ENCODE measurements at regions not wholly inside any gene's neighbourhood (a gene's known extent, or its start where the extent isn't known, plus 50 kb on each side); places are given as distances from the start of the nearest gene placed in this dataset.
A peak's percentile ranks its signal among the peaks of the same experiment; 100 is the strongest.

DNA sequence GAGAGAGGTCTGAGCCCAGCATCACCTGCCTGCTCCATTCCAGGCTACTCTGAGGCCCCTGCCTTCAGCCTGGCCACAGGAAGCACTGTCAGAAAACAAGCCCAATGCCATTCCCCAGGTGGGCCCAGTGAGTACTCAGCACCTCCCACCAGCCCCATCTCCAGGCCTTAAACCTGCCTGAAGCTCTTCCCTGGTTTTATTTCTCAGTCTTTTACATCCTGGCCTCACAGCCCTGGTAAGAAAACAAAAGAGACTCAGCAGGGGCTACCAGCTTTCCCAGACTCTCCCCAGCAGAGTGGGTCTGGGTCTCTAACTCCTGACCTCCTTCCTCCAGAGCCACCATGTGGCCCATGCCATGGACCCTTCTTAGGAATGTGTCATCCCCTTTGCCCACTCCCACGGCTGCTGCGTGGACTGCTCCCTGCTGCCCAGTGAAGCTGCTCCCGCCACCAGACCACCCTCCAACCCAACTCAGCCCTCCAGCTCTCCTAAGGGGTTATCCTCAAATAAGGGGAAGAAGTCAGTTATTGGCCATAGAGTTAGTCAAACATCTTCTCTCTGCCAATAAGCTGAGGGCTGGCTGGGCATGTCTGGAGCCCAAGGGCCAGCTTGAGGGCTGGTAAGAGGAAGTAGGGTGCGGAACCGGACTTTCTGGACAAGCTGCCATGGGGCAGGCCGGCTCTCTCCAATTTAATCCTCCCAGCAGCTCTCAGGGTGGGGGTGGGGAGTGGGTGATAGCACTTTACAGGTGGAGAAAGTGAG lies 116.7 kb upstream of the LINGO1 start:
- Histone ChIP-seq H3K27ac (ENCODE audit: extremely low read depth, low read depth, low read length) (no peak overlapping the region), H3K4me1 (ENCODE audit: control insufficient read depth, insufficient read depth, low read length) (no peaks in the 10 kb centered on the region), H3K36me3 (ENCODE audit: control insufficient read depth in 2 of 2, insufficient read depth in 1 of 2, low read length in 2 of 2) (no peaks in the 10 kb centered on the region), H3K9me3 (ENCODE audit: control insufficient read depth, insufficient read depth, low read depth, low read length) (no peaks in the 10 kb centered on the region), H3K4me3 (ENCODE audit: low read depth, low read length) (no peak overlapping the region)
- POLR2A ChIA-PET, result interaction anchor here (0.7 kb wide), 1 partner anchor 97 kb away, joined by 5 read pairs; no protein-coding TSS in a partner anchor
- peak; percentile 76 for TF ChIP-seq ZIC2 (tag by site-specific recombination; IDR thresholded peaks at IDR 0.05)
- TF ChIP-seq, protein P1, sequence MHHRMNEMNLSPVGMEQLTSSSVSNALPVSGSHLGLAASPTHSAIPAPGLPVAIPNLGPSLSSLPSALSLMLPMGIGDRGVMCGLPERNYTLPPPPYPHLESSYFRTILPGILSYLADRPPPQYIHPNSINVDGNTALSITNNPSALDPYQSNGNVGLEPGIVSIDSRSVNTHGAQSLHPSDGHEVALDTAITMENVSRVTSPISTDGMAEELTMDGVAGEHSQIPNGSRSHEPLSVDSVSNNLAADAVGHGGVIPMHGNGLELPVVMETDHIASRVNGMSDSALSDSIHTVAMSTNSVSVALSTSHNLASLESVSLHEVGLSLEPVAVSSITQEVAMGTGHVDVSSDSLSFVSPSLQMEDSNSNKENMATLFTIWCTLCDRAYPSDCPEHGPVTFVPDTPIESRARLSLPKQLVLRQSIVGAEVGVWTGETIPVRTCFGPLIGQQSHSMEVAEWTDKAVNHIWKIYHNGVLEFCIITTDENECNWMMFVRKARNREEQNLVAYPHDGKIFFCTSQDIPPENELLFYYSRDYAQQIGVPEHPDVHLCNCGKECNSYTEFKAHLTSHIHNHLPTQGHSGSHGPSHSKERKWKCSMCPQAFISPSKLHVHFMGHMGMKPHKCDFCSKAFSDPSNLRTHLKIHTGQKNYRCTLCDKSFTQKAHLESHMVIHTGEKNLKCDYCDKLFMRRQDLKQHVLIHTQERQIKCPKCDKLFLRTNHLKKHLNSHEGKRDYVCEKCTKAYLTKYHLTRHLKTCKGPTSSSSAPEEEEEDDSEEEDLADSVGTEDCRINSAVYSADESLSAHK (tag by site-specific recombination; IDR thresholded peaks at IDR 0.05), result no peak
- CTCF ChIA-PET, result no interaction called here

DNA sequence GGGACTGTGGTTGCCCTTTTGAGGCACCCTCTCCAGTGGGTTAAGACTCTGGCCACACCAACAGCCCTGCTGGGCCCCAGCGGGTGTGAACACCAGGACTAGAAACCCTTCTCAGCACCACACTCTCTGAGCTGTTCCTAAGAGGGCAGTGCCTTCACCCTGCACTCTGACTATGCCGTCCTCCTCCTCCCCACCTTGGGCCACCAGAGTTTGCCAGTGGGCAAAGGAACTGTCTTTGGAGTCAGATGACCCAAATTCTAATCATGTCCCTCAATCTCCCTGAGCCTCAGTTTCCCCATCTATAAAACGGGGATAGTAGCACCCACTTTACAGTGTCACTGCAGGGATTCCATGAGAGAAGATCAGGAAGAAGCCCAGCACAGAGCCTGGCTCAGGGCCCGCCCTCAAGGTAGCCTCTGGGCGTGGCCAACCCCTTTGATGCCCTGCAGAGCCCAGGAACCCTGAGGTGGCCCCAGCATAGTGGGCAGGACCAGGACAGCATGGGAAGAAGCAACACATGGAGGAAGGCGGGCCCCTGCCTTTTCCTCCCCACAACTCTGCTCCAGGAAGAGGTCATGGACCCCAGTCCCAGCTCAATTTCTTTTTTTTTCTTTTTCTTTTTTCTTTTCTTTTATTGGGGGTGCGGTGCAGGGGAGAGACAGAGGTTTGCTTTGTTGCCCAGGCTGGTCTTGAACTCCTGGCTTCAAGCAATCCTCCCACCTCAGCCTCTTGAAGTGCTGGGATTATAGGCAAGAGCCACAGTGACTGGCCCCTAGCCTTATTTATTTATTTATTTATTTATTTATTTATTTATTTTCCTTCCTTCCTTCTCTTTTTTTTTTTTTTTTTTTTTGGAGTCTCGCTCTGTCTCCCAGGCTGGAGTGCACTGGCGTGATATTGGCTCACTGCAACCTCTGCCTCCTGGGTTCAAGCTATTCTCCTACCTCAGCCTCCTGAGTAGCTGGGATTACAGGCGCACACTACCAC lies 115.7 kb upstream of the LINGO1 start:
- CTCF ChIA-PET, result no interaction called here
- no peaks in the 10 kb centered on the region for H3K36me3 ChIP-seq (ENCODE audit: control insufficient read depth in 2 of 2, insufficient read depth in 1 of 2, low read length in 2 of 2)
- no peaks in the 10 kb centered on the region for H3K4me1 ChIP-seq (ENCODE audit: control insufficient read depth, insufficient read depth, low read length)
- POLR2A ChIA-PET, result no interaction called here
- H3K9me3 ChIP-seq (ENCODE audit: control insufficient read depth, insufficient read depth, low read depth, low read length), result no peaks in the 10 kb centered on the region
- no peak overlapping the region for H3K27ac ChIP-seq (ENCODE audit: extremely low read depth, low read depth, low read length)
- no peak overlapping the region for H3K4me3 ChIP-seq (ENCODE audit: low read depth, low read length)
- TF ChIP-seq ZNF623 (tag by site-specific recombination; IDR thresholded peaks at IDR 0.05) (peak; percentile 58; the same call in 1 of the 2 replicates), ZNF19 (tag by site-specific recombination; IDR thresholded peaks at IDR 0.05; ENCODE audit: low read depth) (no peak), ZNF394 (tag by site-specific recombination; IDR thresholded peaks at IDR 0.05; ENCODE audit: borderline replicate concordance) (peak; percentile 82; the same call in 1 of the 2 replicates), ZNF701 (tag by site-specific recombination; IDR thresholded peaks at IDR 0.05) (no peak), ZNF202 (tag by site-specific recombination; IDR thresholded peaks at IDR 0.05; ENCODE audit: borderline replicate concordance) (0 out of 2 replicates have a peak, but pooled peaks have one; percentile 25), ZBTB1 (tag by site-specific recombination; IDR thresholded peaks at IDR 0.05) (no peak), ZNF140 (tag by site-specific recombination; IDR thresholded peaks at IDR 0.05) (peak; percentile 30; the same call in 1 of the 2 replicates), ZNF571 (tag by site-specific recombination; IDR thresholded peaks at IDR 0.05) (no peak), ZNF777 (tag by site-specific recombination; IDR thresholded peaks at IDR 0.05; ENCODE audit: borderline replicate concordance) (no peak), KLF1 (tag by site-specific recombination; IDR thresholded peaks at IDR 0.05) (peak; percentile 38; the same call in 1 of the 2 replicates), ZFHX2 (tag by site-specific recombination; conservative IDR thresholded peaks at IDR 0.05) (0 out of 2 replicates have a peak, but pooled peaks have one; percentile 8), REPIN1 (tag by site-specific recombination; IDR thresholded peaks at IDR 0.05; ENCODE audit: low read depth) (no peak), TRIM28 (IDR thresholded peaks at IDR 0.05; ENCODE audit: borderline replicate concordance, low read length) (no peak), HOXC10 (CRISPR knock-in tag; IDR thresholded peaks at IDR 0.05) (no peak), ZNF792 (tag by site-specific recombination; IDR thresholded peaks at IDR 0.05) (no peak), ZNF555 (tag by site-specific recombination; conservative IDR thresholded peaks at IDR 0.05) (peak; percentile 29), SP3 (tag by site-specific recombination; IDR thresholded peaks at IDR 0.05) (peak; percentile 34; the same call in 1 of the 2 replicates)
- TF ChIP-seq, protein P2, sequence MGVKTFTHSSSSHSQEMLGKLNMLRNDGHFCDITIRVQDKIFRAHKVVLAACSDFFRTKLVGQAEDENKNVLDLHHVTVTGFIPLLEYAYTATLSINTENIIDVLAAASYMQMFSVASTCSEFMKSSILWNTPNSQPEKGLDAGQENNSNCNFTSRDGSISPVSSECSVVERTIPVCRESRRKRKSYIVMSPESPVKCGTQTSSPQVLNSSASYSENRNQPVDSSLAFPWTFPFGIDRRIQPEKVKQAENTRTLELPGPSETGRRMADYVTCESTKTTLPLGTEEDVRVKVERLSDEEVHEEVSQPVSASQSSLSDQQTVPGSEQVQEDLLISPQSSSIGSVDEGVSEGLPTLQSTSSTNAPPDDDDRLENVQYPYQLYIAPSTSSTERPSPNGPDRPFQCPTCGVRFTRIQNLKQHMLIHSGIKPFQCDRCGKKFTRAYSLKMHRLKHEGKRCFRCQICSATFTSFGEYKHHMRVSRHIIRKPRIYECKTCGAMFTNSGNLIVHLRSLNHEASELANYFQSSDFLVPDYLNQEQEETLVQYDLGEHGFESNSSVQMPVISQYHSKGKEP (tag by site-specific recombination; IDR thresholded peaks at IDR 0.05), result no peak
- TF ChIP-seq, protein P3, sequence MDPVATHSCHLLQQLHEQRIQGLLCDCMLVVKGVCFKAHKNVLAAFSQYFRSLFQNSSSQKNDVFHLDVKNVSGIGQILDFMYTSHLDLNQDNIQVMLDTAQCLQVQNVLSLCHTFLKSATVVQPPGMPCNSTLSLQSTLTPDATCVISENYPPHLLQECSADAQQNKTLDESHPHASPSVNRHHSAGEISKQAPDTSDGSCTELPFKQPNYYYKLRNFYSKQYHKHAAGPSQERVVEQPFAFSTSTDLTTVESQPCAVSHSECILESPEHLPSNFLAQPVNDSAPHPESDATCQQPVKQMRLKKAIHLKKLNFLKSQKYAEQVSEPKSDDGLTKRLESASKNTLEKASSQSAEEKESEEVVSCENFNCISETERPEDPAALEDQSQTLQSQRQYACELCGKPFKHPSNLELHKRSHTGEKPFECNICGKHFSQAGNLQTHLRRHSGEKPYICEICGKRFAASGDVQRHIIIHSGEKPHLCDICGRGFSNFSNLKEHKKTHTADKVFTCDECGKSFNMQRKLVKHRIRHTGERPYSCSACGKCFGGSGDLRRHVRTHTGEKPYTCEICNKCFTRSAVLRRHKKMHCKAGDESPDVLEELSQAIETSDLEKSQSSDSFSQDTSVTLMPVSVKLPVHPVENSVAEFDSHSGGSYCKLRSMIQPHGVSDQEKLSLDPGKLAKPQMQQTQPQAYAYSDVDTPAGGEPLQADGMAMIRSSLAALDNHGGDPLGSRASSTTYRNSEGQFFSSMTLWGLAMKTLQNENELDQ (tag by site-specific recombination; IDR thresholded peaks at IDR 0.05; ENCODE audit: low read depth), result no peak
- TF ChIP-seq, protein P4, sequence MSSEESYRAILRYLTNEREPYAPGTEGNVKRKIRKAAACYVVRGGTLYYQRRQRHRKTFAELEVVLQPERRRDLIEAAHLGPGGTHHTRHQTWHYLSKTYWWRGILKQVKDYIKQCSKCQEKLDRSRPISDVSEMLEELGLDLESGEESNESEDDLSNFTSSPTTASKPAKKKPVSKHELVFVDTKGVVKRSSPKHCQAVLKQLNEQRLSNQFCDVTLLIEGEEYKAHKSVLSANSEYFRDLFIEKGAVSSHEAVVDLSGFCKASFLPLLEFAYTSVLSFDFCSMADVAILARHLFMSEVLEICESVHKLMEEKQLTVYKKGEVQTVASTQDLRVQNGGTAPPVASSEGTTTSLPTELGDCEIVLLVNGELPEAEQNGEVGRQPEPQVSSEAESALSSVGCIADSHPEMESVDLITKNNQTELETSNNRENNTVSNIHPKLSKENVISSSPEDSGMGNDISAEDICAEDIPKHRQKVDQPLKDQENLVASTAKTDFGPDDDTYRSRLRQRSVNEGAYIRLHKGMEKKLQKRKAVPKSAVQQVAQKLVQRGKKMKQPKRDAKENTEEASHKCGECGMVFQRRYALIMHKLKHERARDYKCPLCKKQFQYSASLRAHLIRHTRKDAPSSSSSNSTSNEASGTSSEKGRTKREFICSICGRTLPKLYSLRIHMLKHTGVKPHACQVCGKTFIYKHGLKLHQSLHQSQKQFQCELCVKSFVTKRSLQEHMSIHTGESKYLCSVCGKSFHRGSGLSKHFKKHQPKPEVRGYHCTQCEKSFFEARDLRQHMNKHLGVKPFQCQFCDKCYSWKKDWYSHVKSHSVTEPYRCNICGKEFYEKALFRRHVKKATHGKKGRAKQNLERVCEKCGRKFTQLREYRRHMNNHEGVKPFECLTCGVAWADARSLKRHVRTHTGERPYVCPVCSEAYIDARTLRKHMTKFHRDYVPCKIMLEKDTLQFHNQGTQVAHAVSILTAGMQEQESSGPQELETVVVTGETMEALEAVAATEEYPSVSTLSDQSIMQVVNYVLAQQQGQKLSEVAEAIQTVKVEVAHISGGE (tag by site-specific recombination; conservative IDR thresholded peaks at IDR 0.05; ENCODE audit: low read depth), result peak; percentile 45

All from HEK293 (cell line).